ENCODE measurements at regions not wholly inside any gene's neighbourhood (a gene's known extent, or its start where the extent isn't known, plus 50 kb on each side); places are given as distances from the start of the nearest gene placed in this dataset.

DNA sequence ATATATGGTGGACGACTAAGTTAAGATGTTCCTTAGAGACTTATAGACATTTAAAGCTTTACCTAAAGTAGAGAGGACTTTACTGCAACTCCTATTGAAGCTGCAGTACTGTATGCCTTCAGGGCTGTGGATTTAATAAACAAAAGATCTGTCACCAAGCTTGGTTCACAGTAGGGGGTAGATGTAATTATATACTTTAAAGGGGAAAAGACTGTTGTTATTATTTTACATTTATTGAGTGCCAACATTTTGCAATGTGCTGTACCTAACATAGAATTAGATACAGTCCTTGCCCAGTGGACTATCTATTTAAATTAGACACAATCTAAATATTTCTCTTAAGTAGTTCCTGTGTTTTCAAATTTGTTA lies 67.2 kb downstream of the SLIT2 start:
- Histone ChIP-seq H3K27ac (ENCODE audit: low read depth, low read length) (no peak overlapping the region), H3K4me1 (ENCODE audit: control insufficient read depth in 2 of 2, insufficient read depth in 2 of 2, low read length in 2 of 2) (no peaks in the 10 kb centered on the region), H3K36me3 (ENCODE audit: control insufficient read depth in 2 of 3, insufficient read depth in 3 of 3, low read length in 3 of 3) (no peaks in the 10 kb centered on the region), H3K4me3 (ENCODE audit: low read length) (no peak overlapping the region), H3K9me3 (ENCODE audit: control insufficient read depth in 2 of 3, low read length in 3 of 3) (no peaks in the 10 kb centered on the region), H3K27me3 (ENCODE audit: control insufficient read depth in 2 of 2, insufficient read depth in 2 of 2, low read length in 2 of 2) (no peaks in the 10 kb centered on the region)
- no peak overlapping the region for H3K27ac Mint-ChIP-seq
- CTCF ChIA-PET, result no interaction called here
- ATAC-seq (no peak), DNase-seq (no peak)
- peaks cover 0 to 12% (median 1%) of the 10 kb centered on the region in 11 donors for H3K9me3 Mint-ChIP-seq
- POLR2A ChIA-PET, result no interaction called here
- H3K27me3 Mint-ChIP-seq, result peaks cover 0 to 8% (median 0%) of the 10 kb centered on the region in 5 donors
- no peak overlapping the region for H3K4me3 Mint-ChIP-seq
- H3K4me1 Mint-ChIP-seq, result no peaks in the 10 kb centered on the region
- H3K36me3 Mint-ChIP-seq, result no peaks in the 10 kb centered on the region
- intact Hi-C loops (cut with micrococcal nuclease), result no loop called here

DNA sequence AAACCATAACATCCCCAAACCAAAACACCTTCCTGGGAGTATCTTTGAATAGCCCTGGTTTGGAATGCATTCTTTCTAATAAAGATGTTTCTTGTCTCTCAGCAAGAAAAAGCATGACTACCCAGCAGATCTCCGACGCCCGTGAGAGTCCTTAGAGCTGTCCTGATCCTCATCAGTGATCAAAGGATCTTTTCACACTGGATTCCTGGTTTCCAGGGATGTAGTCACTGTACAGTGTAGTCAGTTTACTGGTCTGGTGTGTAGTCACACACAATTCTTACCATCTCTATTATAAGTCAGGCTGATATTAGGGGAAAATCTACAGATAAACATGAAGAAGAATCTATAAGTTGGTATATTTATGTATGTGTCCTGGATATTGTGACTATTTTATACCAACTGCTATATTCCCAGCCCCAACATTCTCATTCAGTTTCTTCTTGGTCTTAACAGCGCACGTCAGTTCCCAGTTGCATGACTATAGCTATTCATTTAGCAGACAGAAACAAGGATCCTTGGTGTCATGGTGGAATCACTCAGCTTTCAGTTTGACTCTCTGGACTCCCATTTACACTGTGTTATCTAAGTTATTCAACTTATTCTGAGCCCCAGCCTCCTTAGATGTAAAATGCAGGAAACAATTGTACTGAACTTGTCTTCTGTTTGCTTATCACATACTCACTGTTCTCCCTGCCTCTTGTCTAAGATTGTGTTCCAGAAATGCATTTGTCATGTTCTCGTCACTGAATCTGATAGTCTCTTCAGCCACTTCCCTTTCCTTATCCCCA lies 68.3 kb downstream of the SLIT2 start:
- ATAC-seq (no peak), DNase-seq (no peak)
- intact Hi-C loops (cut with micrococcal nuclease), result no loop called here
- H3K4me3 ChIP-seq (ENCODE audit: low read length), result no peak overlapping the region
- POLR2A ChIA-PET, result no interaction called here
- no peak overlapping the region for H3K27ac Mint-ChIP-seq
- H3K9me3 Mint-ChIP-seq, result peaks cover 0 to 12% (median 1%) of the 10 kb centered on the region in 11 donors
- no peak overlapping the region for H3K4me3 Mint-ChIP-seq
- H3K36me3 ChIP-seq (ENCODE audit: control insufficient read depth in 2 of 3, insufficient read depth in 3 of 3, low read length in 3 of 3), result no peaks in the 10 kb centered on the region
- H3K4me1 ChIP-seq (ENCODE audit: control insufficient read depth in 2 of 2, insufficient read depth in 2 of 2, low read length in 2 of 2), result no peaks in the 10 kb centered on the region
- H3K4me1 Mint-ChIP-seq, result no peaks in the 10 kb centered on the region
- H3K27me3 ChIP-seq (ENCODE audit: control insufficient read depth in 2 of 2, insufficient read depth in 2 of 2, low read length in 2 of 2), result no peaks in the 10 kb centered on the region
- H3K9me3 ChIP-seq (ENCODE audit: control insufficient read depth in 2 of 3, low read length in 3 of 3), result no peaks in the 10 kb centered on the region
- CTCF ChIA-PET, result no interaction called here
- peaks cover 0 to 8% (median 0%) of the 10 kb centered on the region in 5 donors for H3K27me3 Mint-ChIP-seq
- no peak overlapping the region for H3K27ac ChIP-seq (ENCODE audit: low read depth, low read length)
- no peaks in the 10 kb centered on the region for H3K36me3 Mint-ChIP-seq

DNA sequence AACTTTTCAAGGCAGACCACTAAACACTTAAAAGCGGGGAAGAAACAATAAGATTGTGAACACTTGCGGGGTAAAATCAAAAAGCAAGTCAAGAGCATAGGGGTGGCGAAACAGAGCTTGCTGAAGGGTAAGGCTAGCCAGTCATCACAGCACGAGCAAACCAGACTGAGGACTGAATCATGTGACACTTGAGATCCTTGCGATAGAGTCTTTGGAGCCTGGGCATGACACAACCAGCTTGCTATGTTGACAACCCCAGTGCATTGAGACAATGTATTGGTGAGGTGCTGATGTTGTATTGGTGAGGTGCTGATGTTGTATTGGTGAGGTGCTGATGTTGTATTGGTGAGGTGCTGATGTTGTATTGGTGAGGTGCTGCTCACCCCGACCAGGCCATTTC lies 72.3 kb downstream of the SLIT2 start:
- no peak overlapping the region for H3K27ac Mint-ChIP-seq

DNA sequence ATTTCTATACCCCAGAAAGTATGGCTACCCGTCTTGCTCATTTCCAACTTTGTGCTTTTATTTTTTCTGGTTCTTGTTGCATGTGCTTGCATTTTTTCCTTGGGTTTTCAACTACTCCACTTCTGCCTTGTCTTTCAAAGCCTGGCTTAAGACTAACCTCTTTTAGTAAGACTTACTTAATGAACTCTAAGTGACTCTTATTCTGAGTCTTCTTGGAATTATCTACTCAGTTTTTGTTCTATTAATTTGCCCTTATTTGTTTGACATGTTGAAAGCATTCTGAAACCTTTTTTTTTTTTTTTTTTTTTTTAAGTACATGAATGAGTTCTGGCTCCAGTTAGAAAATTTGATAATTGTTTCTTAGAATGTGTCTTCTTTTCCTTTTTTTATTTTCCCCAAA lies 74.8 kb downstream of the SLIT2 start:
- Mint-ChIP-seq H3K27me3 (no peaks in the 10 kb centered on the region), H3K9me3 (peaks cover 0 to 4% (median 0%) of the 10 kb centered on the region in 11 donors), H3K36me3 (no peaks in the 10 kb centered on the region), H3K27ac (no peak overlapping the region), H3K4me3 (no peak overlapping the region), H3K4me1 (no peaks in the 10 kb centered on the region)
- Histone ChIP-seq H3K4me1 (ENCODE audit: control insufficient read depth in 2 of 2, insufficient read depth in 2 of 2, low read length in 2 of 2) (no peaks in the 10 kb centered on the region), H3K4me3 (ENCODE audit: low read length) (no peak overlapping the region), H3K27me3 (ENCODE audit: control insufficient read depth in 2 of 2, insufficient read depth in 2 of 2, low read length in 2 of 2) (no peaks in the 10 kb centered on the region), H3K27ac (ENCODE audit: low read depth, low read length) (no peak overlapping the region), H3K36me3 (ENCODE audit: control insufficient read depth in 2 of 3, insufficient read depth in 3 of 3, low read length in 3 of 3) (no peaks in the 10 kb centered on the region), H3K9me3 (ENCODE audit: control insufficient read depth in 2 of 3, low read length in 3 of 3) (no peaks in the 10 kb centered on the region)
- CTCF ChIA-PET, result no interaction called here
- POLR2A ChIA-PET, result no interaction called here
- intact Hi-C loops (cut with micrococcal nuclease), result no loop called here
- DNase-seq, result no peak
- no peak for ATAC-seq

More for the DNA sequence above, 72.3 kb downstream of the SLIT2 start:
- Histone ChIP-seq H3K36me3 (ENCODE audit: control insufficient read depth in 2 of 3, insufficient read depth in 3 of 3, low read length in 3 of 3) (no peaks in the 10 kb centered on the region), H3K9me3 (ENCODE audit: control insufficient read depth in 2 of 3, low read length in 3 of 3) (no peaks in the 10 kb centered on the region), H3K4me1 (ENCODE audit: control insufficient read depth in 2 of 2, insufficient read depth in 2 of 2, low read length in 2 of 2) (no peaks in the 10 kb centered on the region), H3K27ac (ENCODE audit: low read depth, low read length) (no peak overlapping the region), H3K4me3 (ENCODE audit: low read length) (no peak overlapping the region), H3K27me3 (ENCODE audit: control insufficient read depth in 2 of 2, insufficient read depth in 2 of 2, low read length in 2 of 2) (no peaks in the 10 kb centered on the region)
- no peaks in the 10 kb centered on the region for H3K36me3 Mint-ChIP-seq
- POLR2A ChIA-PET, result no interaction called here
- H3K4me1 Mint-ChIP-seq, result no peaks in the 10 kb centered on the region
- intact Hi-C loops (cut with micrococcal nuclease), result no loop called here
- CTCF ChIA-PET, result no interaction called here
- no peak overlapping the region for H3K4me3 Mint-ChIP-seq
- DNase-seq (no peak), ATAC-seq (no peak)
- peaks cover 0 to 13% (median 0%) of the 10 kb centered on the region in 11 donors for H3K9me3 Mint-ChIP-seq
- peaks cover 0 to 5% (median 0%) of the 10 kb centered on the region in 5 donors for H3K27me3 Mint-ChIP-seq

DNA sequence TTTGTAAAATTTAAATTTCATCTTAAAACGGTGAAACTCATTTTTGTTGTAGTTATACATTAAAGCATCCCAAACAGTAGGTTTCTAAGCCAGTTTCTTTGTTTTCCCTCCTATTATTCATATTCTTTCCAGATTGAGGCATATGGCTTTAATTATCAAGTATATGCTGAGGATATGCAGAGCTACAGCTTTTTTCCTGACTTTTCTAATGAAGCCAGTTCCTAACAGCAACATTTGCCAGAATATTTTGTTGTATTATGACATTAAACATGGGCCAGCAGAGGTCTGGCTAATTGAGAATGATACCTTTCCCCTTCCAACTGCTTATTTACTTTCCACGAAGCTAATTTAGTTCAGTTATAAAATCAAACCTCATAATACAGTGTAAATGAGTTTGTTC lies 75.3 kb downstream of the SLIT2 start:
- H3K4me1 Mint-ChIP-seq, result no peaks in the 10 kb centered on the region
- ChIA-PET CTCF (no interaction called here), POLR2A (no interaction called here)
- no peak overlapping the region for H3K4me3 ChIP-seq (ENCODE audit: low read length)
- no peaks in the 10 kb centered on the region for H3K4me1 ChIP-seq (ENCODE audit: control insufficient read depth in 2 of 2, insufficient read depth in 2 of 2, low read length in 2 of 2)
- intact Hi-C loops (cut with micrococcal nuclease), result no loop called here
- H3K27ac Mint-ChIP-seq, result no peak overlapping the region
- H3K36me3 ChIP-seq (ENCODE audit: control insufficient read depth in 2 of 3, insufficient read depth in 3 of 3, low read length in 3 of 3), result no peaks in the 10 kb centered on the region
- H3K27ac ChIP-seq (ENCODE audit: low read depth, low read length), result no peak overlapping the region
- no peaks in the 10 kb centered on the region for H3K36me3 Mint-ChIP-seq
- DNase-seq (no peak), ATAC-seq (no peak)
- no peak overlapping the region for H3K4me3 Mint-ChIP-seq
- peaks cover 0 to 6% (median 1%) of the 10 kb centered on the region in 11 donors for H3K9me3 Mint-ChIP-seq
- H3K27me3 ChIP-seq (ENCODE audit: control insufficient read depth in 2 of 2, insufficient read depth in 2 of 2, low read length in 2 of 2), result no peaks in the 10 kb centered on the region
- H3K27me3 Mint-ChIP-seq, result peaks cover 0 to 4% (median 0%) of the 10 kb centered on the region in 5 donors
- H3K9me3 ChIP-seq (ENCODE audit: control insufficient read depth in 2 of 3, low read length in 3 of 3), result no peaks in the 10 kb centered on the region

DNA sequence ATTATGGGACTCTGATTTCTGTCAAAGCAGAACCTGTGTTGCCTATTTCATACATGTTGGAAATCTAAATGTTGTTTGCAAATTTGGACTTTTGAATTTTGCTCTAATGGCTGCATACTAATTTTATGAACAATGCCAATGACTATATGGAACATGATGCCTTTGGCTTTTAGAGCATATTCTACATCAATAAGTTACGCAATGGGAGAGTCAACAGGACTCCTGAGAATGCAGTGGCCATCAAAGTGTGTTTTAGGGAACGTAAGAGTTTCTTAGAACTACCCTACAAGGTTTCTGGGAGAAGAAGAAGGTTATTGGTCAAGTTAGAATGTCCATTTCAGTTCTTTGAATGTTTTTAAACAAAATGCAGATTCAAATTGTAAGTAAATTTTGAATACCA lies 76.1 kb downstream of the SLIT2 start:
- intact Hi-C loops (cut with micrococcal nuclease), result no loop called here
- Histone ChIP-seq H3K9me3 (ENCODE audit: control insufficient read depth in 2 of 3, low read length in 3 of 3) (no peaks in the 10 kb centered on the region), H3K4me1 (ENCODE audit: control insufficient read depth in 2 of 2, insufficient read depth in 2 of 2, low read length in 2 of 2) (no peaks in the 10 kb centered on the region), H3K27ac (ENCODE audit: low read depth, low read length) (no peak overlapping the region), H3K36me3 (ENCODE audit: control insufficient read depth in 2 of 3, insufficient read depth in 3 of 3, low read length in 3 of 3) (no peaks in the 10 kb centered on the region), H3K4me3 (ENCODE audit: low read length) (no peak overlapping the region), H3K27me3 (ENCODE audit: control insufficient read depth in 2 of 2, insufficient read depth in 2 of 2, low read length in 2 of 2) (no peaks in the 10 kb centered on the region)
- no peaks in the 10 kb centered on the region for H3K36me3 Mint-ChIP-seq
- H3K4me1 Mint-ChIP-seq, result no peaks in the 10 kb centered on the region
- no peak overlapping the region for H3K27ac Mint-ChIP-seq
- DNase-seq (no peak), ATAC-seq (no peak)
- H3K27me3 Mint-ChIP-seq, result peaks cover 0 to 7% (median 0%) of the 10 kb centered on the region in 5 donors
- ChIA-PET POLR2A (no interaction called here), CTCF (no interaction called here)
- H3K4me3 Mint-ChIP-seq, result no peak overlapping the region
- H3K9me3 Mint-ChIP-seq, result peaks cover 0 to 8% (median 2%) of the 10 kb centered on the region in 11 donors

DNA sequence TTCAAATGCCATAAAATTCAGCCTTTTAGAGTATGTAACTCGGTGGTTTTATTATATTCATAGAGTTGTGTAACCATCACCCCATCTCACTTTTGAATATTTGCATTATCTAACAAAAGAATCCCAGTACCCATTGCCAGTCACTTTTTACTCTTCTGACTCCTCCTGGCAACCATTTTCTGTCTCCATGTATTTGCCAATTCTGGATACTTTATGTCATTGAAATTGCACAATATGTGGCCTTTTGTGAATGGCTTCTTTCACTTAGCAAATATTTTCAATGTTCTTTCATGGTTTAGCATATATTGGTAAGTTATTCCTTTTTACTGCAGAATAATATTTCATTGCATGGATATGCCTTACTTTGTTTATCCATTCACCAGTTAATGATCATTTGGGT lies 79.9 kb downstream of the SLIT2 start:
- Mint-ChIP-seq H3K27me3 (peaks cover 0 to 7% (median 0%) of the 10 kb centered on the region in 5 donors), H3K4me1 (no peaks in the 10 kb centered on the region), H3K36me3 (no peaks in the 10 kb centered on the region), H3K9me3 (peaks cover 0 to 15% (median 2%) of the 10 kb centered on the region in 11 donors), H3K4me3 (no peak overlapping the region), H3K27ac (no peak overlapping the region)
- H3K9me3 ChIP-seq (ENCODE audit: control insufficient read depth in 2 of 3, low read length in 3 of 3), result no peaks in the 10 kb centered on the region
- CTCF ChIA-PET, result no interaction called here
- H3K4me1 ChIP-seq (ENCODE audit: control insufficient read depth in 2 of 2, insufficient read depth in 2 of 2, low read length in 2 of 2), result no peaks in the 10 kb centered on the region
- ATAC-seq (no peak), DNase-seq (no peak)
- H3K27me3 ChIP-seq (ENCODE audit: control insufficient read depth in 2 of 2, insufficient read depth in 2 of 2, low read length in 2 of 2), result no peaks in the 10 kb centered on the region
- intact Hi-C loops (cut with micrococcal nuclease), result no loop called here
- POLR2A ChIA-PET, result no interaction called here
- H3K4me3 ChIP-seq (ENCODE audit: low read length), result no peak overlapping the region
- no peaks in the 10 kb centered on the region for H3K36me3 ChIP-seq (ENCODE audit: control insufficient read depth in 2 of 3, insufficient read depth in 3 of 3, low read length in 3 of 3)
- H3K27ac ChIP-seq (ENCODE audit: low read depth, low read length), result no peak overlapping the region

Data from naive thymus-derived CD4-positive, alpha-beta T cell (primary cell).